ENCODE measurements at regions not wholly inside any gene's neighbourhood (a gene's known extent, or its start where the extent isn't known, plus 50 kb on each side); places are given as distances from the start of the nearest gene placed in this dataset.

GRCh38 chr20:24049081-24049480 is 60.5 kb upstream of the GGTLC1 start:
- no peak for DNase-seq

GRCh38 chr20:24048024-24048611 is 59.5 kb upstream of the GGTLC1 start:
- DNase-seq = no peak

- DNase-seq = no peak
These were observed 58.3 kb upstream of the GGTLC1 start for GRCh38 chr20:24046888-24047287.

- DNase-seq = no peak
These were observed 57.2 kb upstream of the GGTLC1 start for GRCh38 chr20:24045621-24046318.

- no peak for DNase-seq
These were observed 54.7 kb upstream of the GGTLC1 start for GRCh38 chr20:24043294-24043693.

- DNase-seq = no peak
These were observed 54.1 kb upstream of the GGTLC1 start for GRCh38 chr20:24042646-24043045.

- DNase-seq = no peak
These were observed 52.4 kb upstream of the GGTLC1 start for GRCh38 chr20:24040896-24041459.

GRCh38 chr20:24039196-24039595 is 50.6 kb upstream of the GGTLC1 start:
- no peak for DNase-seq

Data from NCI-H1694 treated with DMSO at 0.1 percent for 48 hours (cell line).